ENCODE measurements at regions not wholly inside any gene's neighbourhood (a gene's known extent, or its start where the extent isn't known, plus 50 kb on each side); places are given as distances from the start of the nearest gene placed in this dataset.

- Histone ChIP-seq H3K27me3 (ENCODE audit: control insufficient read depth in 4 of 4, insufficient read depth in 4 of 4, low read length in 3 of 4) (no peaks in the 10 kb centered on the region), H3K9me3 (ENCODE audit: control insufficient read depth in 4 of 4, low read length in 3 of 4) (no peaks in the 10 kb centered on the region), H3K27ac (ENCODE audit: low read depth in 1 of 2, low read length in 2 of 2) (no peak overlapping the region), H3K36me3 (ENCODE audit: control insufficient read depth in 4 of 4, insufficient read depth in 3 of 4, low read depth in 1 of 4, low read length in 3 of 4) (no peaks in the 10 kb centered on the region), H3K9ac (ENCODE audit: low read depth in 1 of 2, low read length in 2 of 2) (no peak overlapping the region), H3K4me1 (ENCODE audit: control insufficient read depth in 4 of 4, insufficient read depth in 4 of 4, low read length in 3 of 4) (peaks cover 10 to 22% (median 18%) of the 10 kb centered on the region in 4 donors), H3K4me3 (ENCODE audit: low read depth in 1 of 3, low read length in 3 of 3) (no peak overlapping the region)
- 97% methylated on average over 17 of the region's 17 CpGs for WGBS
- no peak for TF ChIP-seq SP1 (IDR thresholded peaks at IDR 0.05)
- TF ChIP-seq TAF1 (conservative IDR thresholded peaks at IDR 0.05) = no peak
- TF ChIP-seq REST (IDR thresholded peaks at IDR 0.05) = no peak
- no peak for TF ChIP-seq HNF4G (IDR thresholded peaks at IDR 0.05)
- TF ChIP-seq JUND (IDR thresholded peaks at IDR 0.05) = no peak
- no peak for TF ChIP-seq GABPA (IDR thresholded peaks at IDR 0.05 in 1 of 2, conservative IDR thresholded peaks at IDR 0.05 in 1 of 2)
- TF ChIP-seq ATF3 (IDR thresholded peaks at IDR 0.05) = no peak
- TF ChIP-seq HNF4A (conservative IDR thresholded peaks at IDR 0.05) = no peak
- no peak for TF ChIP-seq YY1 (IDR thresholded peaks at IDR 0.05)
- no peak for TF ChIP-seq NR2F2 (IDR thresholded peaks at IDR 0.05)
- no peak for TF ChIP-seq EGR1 (IDR thresholded peaks at IDR 0.05; ENCODE audit: low read depth in 2 of 2)
- no peak for TF ChIP-seq RXRA (IDR thresholded peaks at IDR 0.05)
- DNase-seq (ENCODE audit: low spot score) = no peak
These were observed 276.9 kb downstream of the SRBD1 start for GRCh38 chr2:45334205-45334604.

GRCh38 chr2:45332567-45332966 is 278.5 kb downstream of the SRBD1 start:
- Histone ChIP-seq H3K4me3 (ENCODE audit: low read depth in 1 of 3, low read length in 3 of 3) (no peak overlapping the region), H3K27ac (ENCODE audit: low read depth in 1 of 2, low read length in 2 of 2) (no peak overlapping the region), H3K9ac (ENCODE audit: low read depth in 1 of 2, low read length in 2 of 2) (no peak overlapping the region), H3K27me3 (ENCODE audit: control insufficient read depth in 4 of 4, insufficient read depth in 4 of 4, low read length in 3 of 4) (no peaks in the 10 kb centered on the region), H3K36me3 (ENCODE audit: control insufficient read depth in 4 of 4, insufficient read depth in 3 of 4, low read depth in 1 of 4, low read length in 3 of 4) (no peaks in the 10 kb centered on the region), H3K4me1 (ENCODE audit: control insufficient read depth in 4 of 4, insufficient read depth in 4 of 4, low read length in 3 of 4) (peaks cover 10 to 22% (median 18%) of the 10 kb centered on the region in 4 donors), H3K9me3 (ENCODE audit: control insufficient read depth in 4 of 4, low read length in 3 of 4) (no peaks in the 10 kb centered on the region)
- 52% methylated on average over 1 of the region's 1 CpG for WGBS
- no peak for TF ChIP-seq HNF4G (IDR thresholded peaks at IDR 0.05)
- TF ChIP-seq HNF4A (conservative IDR thresholded peaks at IDR 0.05) = peak; percentile 30 to 56
- TF ChIP-seq ATF3 (IDR thresholded peaks at IDR 0.05) = no peak
- TF ChIP-seq RAD21 (IDR thresholded peaks at IDR 0.05) = no peak
- TF ChIP-seq NR2F2 (IDR thresholded peaks at IDR 0.05) = peak; percentile 17
- no peak for TF ChIP-seq EGR1 (IDR thresholded peaks at IDR 0.05; ENCODE audit: low read depth in 2 of 2)
- TF ChIP-seq TAF1 (conservative IDR thresholded peaks at IDR 0.05) = no peak
- TF ChIP-seq SP1 (IDR thresholded peaks at IDR 0.05) = peak; percentile 36
- TF ChIP-seq RXRA (IDR thresholded peaks at IDR 0.05) = peak in 1 of 2 donors; percentile 17
- TF ChIP-seq FOXA2 (IDR thresholded peaks at IDR 0.05) = no peak
- DNase-seq (ENCODE audit: low spot score) = no peak

- Histone ChIP-seq H3K36me3 (ENCODE audit: control insufficient read depth in 4 of 4, insufficient read depth in 3 of 4, low read depth in 1 of 4, low read length in 3 of 4) (no peaks in the 10 kb centered on the region), H3K4me3 (ENCODE audit: low read depth in 1 of 3, low read length in 3 of 3) (no peak overlapping the region), H3K9me3 (ENCODE audit: control insufficient read depth in 4 of 4, low read length in 3 of 4) (no peaks in the 10 kb centered on the region), H3K27ac (ENCODE audit: low read depth in 1 of 2, low read length in 2 of 2) (no peak overlapping the region), H3K9ac (ENCODE audit: low read depth in 1 of 2, low read length in 2 of 2) (no peak overlapping the region), H3K4me1 (ENCODE audit: control insufficient read depth in 4 of 4, insufficient read depth in 4 of 4, low read length in 3 of 4) (peaks cover 10 to 22% (median 18%) of the 10 kb centered on the region in 4 donors), H3K27me3 (ENCODE audit: control insufficient read depth in 4 of 4, insufficient read depth in 4 of 4, low read length in 3 of 4) (no peaks in the 10 kb centered on the region)
- no peak for DNase-seq (ENCODE audit: low spot score)
- TF ChIP-seq SP1 (IDR thresholded peaks at IDR 0.05) (no peak), EGR1 (IDR thresholded peaks at IDR 0.05; ENCODE audit: low read depth in 2 of 2) (no peak), TAF1 (conservative IDR thresholded peaks at IDR 0.05) (no peak), FOXA1 (IDR thresholded peaks at IDR 0.05) (no peak), HNF4A (conservative IDR thresholded peaks at IDR 0.05) (no peak), FOXA2 (IDR thresholded peaks at IDR 0.05) (no peak), ZBTB33 (IDR thresholded peaks at IDR 0.05) (no peak), YY1 (IDR thresholded peaks at IDR 0.05) (no peak), ATF3 (IDR thresholded peaks at IDR 0.05) (no peak), RAD21 (IDR thresholded peaks at IDR 0.05) (no peak), HNF4G (IDR thresholded peaks at IDR 0.05) (no peak), REST (IDR thresholded peaks at IDR 0.05) (no peak), NR2F2 (IDR thresholded peaks at IDR 0.05) (no peak), GABPA (IDR thresholded peaks at IDR 0.05 in 1 of 2, conservative IDR thresholded peaks at IDR 0.05 in 1 of 2) (no peak), RXRA (IDR thresholded peaks at IDR 0.05) (no peak), JUND (IDR thresholded peaks at IDR 0.05) (no peak)
These were observed 279.0 kb downstream of the SRBD1 start for GRCh38 chr2:45332094-45332493.
